Small intestine (tissue), 7 donors: ENCODE measurements at regions not wholly inside any gene's neighbourhood (a gene's known extent, or its start where the extent isn't known, plus 50 kb on each side); places are given as distances from the start of the nearest gene placed in this dataset.

Experiments used
- DNase-seq, 2 donors: peaks; one replicate each; pipeline versions ENCODE4 v3.0.0 to v3.0.0-alpha.2; 2013
- FAIRE-seq: peaks from 2 replicates; lab custom pipeline; 2012; peaks lifted over from hg19 to GRCh38; lab: Jason Lieb, UNC
- H3K27ac ChIP-seq, 3 donors: one replicate each; pipeline ENCODE4 v1.5.1; 2013; ENCODE audit warnings: low read length in 2 of 3, mild to moderate bottlenecking in 2 of 3, control low read depth in 1 of 3, inconsistent platforms in 1 of 3, low read depth in 1 of 3, moderate library complexity in 1 of 3
- H3K27me3 ChIP-seq, 3 donors: one replicate each; pipeline ENCODE4 v1.6.1; 2013; ENCODE audit warnings: low read length in 3 of 3, inconsistent platforms in 1 of 3; ENCODE audit not compliant: control insufficient read depth in 3 of 3, insufficient read depth in 3 of 3
- H3K36me3 ChIP-seq, 3 donors: one replicate each; pipeline ENCODE4 v1.6.1; 2013; ENCODE audit warnings: low read length in 3 of 3, inconsistent platforms in 1 of 3, low read depth in 1 of 3, mild to moderate bottlenecking in 1 of 3, moderate library complexity in 1 of 3; ENCODE audit not compliant: control insufficient read depth in 3 of 3, insufficient read depth in 2 of 3
- H3K4me1 ChIP-seq, 3 donors: one replicate each; pipeline ENCODE4 v1.6.1; 2013; ENCODE audit warnings: low read length in 2 of 3, inconsistent platforms in 1 of 3, low read depth in 1 of 3, mild to moderate bottlenecking in 1 of 3, moderate library complexity in 1 of 3; ENCODE audit not compliant: control insufficient read depth in 3 of 3, insufficient read depth in 2 of 3
- H3K4me3 ChIP-seq, 3 donors: one replicate each; pipeline ENCODE4 v1.5.1; 2013; ENCODE audit warnings: low read length in 3 of 3, control low read depth in 1 of 3, inconsistent platforms in 1 of 3, low read depth in 1 of 3, mild to moderate bottlenecking in 1 of 3, moderate library complexity in 1 of 3
- H3K9me3 ChIP-seq, 2 donors: one replicate each; pipeline ENCODE4 v1.6.1; 2013; ENCODE audit warnings: low read depth in 1 of 2, low read length in 1 of 2; ENCODE audit not compliant: control insufficient read depth in 2 of 2, insufficient read depth in 1 of 2
- WGBS, 3 donors: extraction: QIAGEN DNeasy Blood & Tissue Kit; methylation state at CpG; one replicate each; pipeline ENCODE4 v1.1.7; 2013; 5-methylcytosine and 5-hydroxymethylcytosine counted together
- donor health status: healthy with polysubstance abuse.
- donor health status: control.
- donor health status: control.
- donor health status: Bipolar disorder and iron deficiency.
- donor health status: healthy.

- Histone ChIP-seq H3K4me1 (no peaks in the 10 kb centered on the region), H3K9me3 (no peaks in the 10 kb centered on the region), H3K4me3 (no peak overlapping the region), H3K27me3 (no peaks in the 10 kb centered on the region), H3K36me3 (no peaks in the 10 kb centered on the region), H3K27ac (no peak overlapping the region)
- DNase-seq (no peak), FAIRE-seq (no peak)
Measured at GRCh38 chr15:35211240-35211902, 126.3 kb upstream of the NANOGP8 start.

GRCh38 chr15:35210370-35210769 is 125.3 kb upstream of the NANOGP8 start:
- no peak for DNase-seq

GRCh38 chr15:35209838-35210237 is 124.7 kb upstream of the NANOGP8 start:
- H3K36me3 ChIP-seq = no peaks in the 10 kb centered on the region
- no peaks in the 10 kb centered on the region for H3K4me1 ChIP-seq
- no peaks in the 10 kb centered on the region for H3K9me3 ChIP-seq
- peak in 1 of 2 donors; percentile 38 for DNase-seq
- no peak overlapping the region for H3K27ac ChIP-seq
- WGBS, 3 donors = 18 to 55% (median 19%) methylated on average over 1 of the region's 1 CpG
- no peaks in the 10 kb centered on the region for H3K27me3 ChIP-seq
- no peak overlapping the region for H3K4me3 ChIP-seq
- no peak for FAIRE-seq

More at GRCh38 chr15:35210370-35210769, 125.3 kb upstream of the NANOGP8 start:
- Histone ChIP-seq H3K27me3 (no peaks in the 10 kb centered on the region), H3K36me3 (no peaks in the 10 kb centered on the region), H3K4me3 (no peak overlapping the region), H3K9me3 (no peaks in the 10 kb centered on the region), H3K27ac (no peak overlapping the region), H3K4me1 (no peaks in the 10 kb centered on the region)
- WGBS, 3 donors = 27 to 41% (median 37%) methylated on average over 2 of the region's 2 CpGs
- no peak for FAIRE-seq

GRCh38 chr15:35208353-35208752 is 123.3 kb upstream of the NANOGP8 start:
- FAIRE-seq (no peak), DNase-seq (no peak)
- 68 to 80% (median 73%) methylated on average over 3 of the region's 3 CpGs for WGBS, 3 donors
- Histone ChIP-seq H3K9me3 (no peaks in the 10 kb centered on the region), H3K36me3 (no peaks in the 10 kb centered on the region), H3K27me3 (no peaks in the 10 kb centered on the region), H3K4me3 (no peak overlapping the region), H3K27ac (no peak overlapping the region), H3K4me1 (no peaks in the 10 kb centered on the region)

- FAIRE-seq (no peak), DNase-seq (peak in 1 of 2 donors; percentile 36)
- WGBS, 3 donors = 94 to 97% (median 95%) methylated on average over 2 of the region's 2 CpGs
- Histone ChIP-seq H3K4me3 (no peak overlapping the region), H3K9me3 (no peaks in the 10 kb centered on the region), H3K27ac (no peak overlapping the region), H3K4me1 (no peaks in the 10 kb centered on the region), H3K27me3 (no peaks in the 10 kb centered on the region), H3K36me3 (no peaks in the 10 kb centered on the region)
Measured at GRCh38 chr15:35206060-35206675, 121.1 kb upstream of the NANOGP8 start.

GRCh38 chr15:35198197-35198596 is 113.1 kb upstream of the NANOGP8 start:
- Histone ChIP-seq H3K4me1 (no peaks in the 10 kb centered on the region), H3K27me3 (no peaks in the 10 kb centered on the region), H3K27ac (no peak overlapping the region), H3K9me3 (no peaks in the 10 kb centered on the region), H3K36me3 (no peaks in the 10 kb centered on the region), H3K4me3 (no peak overlapping the region)
- WGBS, 3 donors = 76 to 94% (median 82%) methylated on average over 1 of the region's 1 CpG
- no peak for DNase-seq
- FAIRE-seq = no peak

GRCh38 chr15:35197754-35198153 is 112.7 kb upstream of the NANOGP8 start:
- Histone ChIP-seq H3K27me3 (no peaks in the 10 kb centered on the region), H3K4me1 (no peaks in the 10 kb centered on the region), H3K4me3 (no peak overlapping the region), H3K36me3 (no peaks in the 10 kb centered on the region), H3K27ac (no peak overlapping the region), H3K9me3 (no peaks in the 10 kb centered on the region)
- FAIRE-seq (no peak), DNase-seq (no peak)
- WGBS, 3 donors = 58 to 87% (median 64%) methylated on average over 1 of the region's 1 CpG

GRCh38 chr15:35197306-35197705 is 112.2 kb upstream of the NANOGP8 start:
- Histone ChIP-seq H3K36me3 (no peaks in the 10 kb centered on the region), H3K9me3 (no peaks in the 10 kb centered on the region), H3K4me1 (no peaks in the 10 kb centered on the region), H3K4me3 (no peak overlapping the region), H3K27ac (no peak overlapping the region), H3K27me3 (no peaks in the 10 kb centered on the region)
- no peak for DNase-seq
- no peak for FAIRE-seq

GRCh38 chr15:35196273-35196672 is 111.2 kb upstream of the NANOGP8 start:
- Histone ChIP-seq H3K27me3 (no peaks in the 10 kb centered on the region), H3K36me3 (no peaks in the 10 kb centered on the region), H3K4me3 (no peak overlapping the region), H3K27ac (no peak overlapping the region), H3K4me1 (no peaks in the 10 kb centered on the region), H3K9me3 (no peaks in the 10 kb centered on the region)
- 80 to 93% (median 91%) methylated on average over 5 of the region's 5 CpGs for WGBS, 3 donors
- DNase-seq (no peak), FAIRE-seq (no peak)
